A673 (cell line): ENCODE measurements at regions not wholly inside any gene's neighbourhood (a gene's known extent, or its start where the extent isn't known, plus 50 kb on each side); places are given as distances from the start of the nearest gene placed in this dataset.

Experiments
- CTCF ChIP-seq: fragments of 300-800, 200-600 bp; sonication (generic); conservative IDR thresholded peaks from 2 replicates; pipeline ENCODE4 v1.5.1; 2017; ENCODE audit warnings: low read depth, mild to moderate bottlenecking, antibody characterized with exemption, low read length, moderate library complexity, mixed read lengths
- EZH2 ChIP-seq: fragments of 200-600 bp; sonication (generic); IDR thresholded peaks from 2 replicates; pipeline ENCODE4 v1.6.1; 2017; ENCODE audit warnings: borderline replicate concordance, low read depth, mild to moderate bottlenecking, mixed read lengths, antibody characterized with exemption, low read length; ENCODE audit not compliant: poor library complexity, severe bottlenecking

GRCh38 chr7:89857767-89858166 is 296.5 kb upstream of the STEAP1 start:
- no peak for TF ChIP-seq CTCF
- no peak for TF ChIP-seq EZH2
